ENCODE measurements at regions not wholly inside any gene's neighbourhood (a gene's known extent, or its start where the extent isn't known, plus 50 kb on each side); places are given as distances from the start of the nearest gene placed in this dataset.

DNA sequence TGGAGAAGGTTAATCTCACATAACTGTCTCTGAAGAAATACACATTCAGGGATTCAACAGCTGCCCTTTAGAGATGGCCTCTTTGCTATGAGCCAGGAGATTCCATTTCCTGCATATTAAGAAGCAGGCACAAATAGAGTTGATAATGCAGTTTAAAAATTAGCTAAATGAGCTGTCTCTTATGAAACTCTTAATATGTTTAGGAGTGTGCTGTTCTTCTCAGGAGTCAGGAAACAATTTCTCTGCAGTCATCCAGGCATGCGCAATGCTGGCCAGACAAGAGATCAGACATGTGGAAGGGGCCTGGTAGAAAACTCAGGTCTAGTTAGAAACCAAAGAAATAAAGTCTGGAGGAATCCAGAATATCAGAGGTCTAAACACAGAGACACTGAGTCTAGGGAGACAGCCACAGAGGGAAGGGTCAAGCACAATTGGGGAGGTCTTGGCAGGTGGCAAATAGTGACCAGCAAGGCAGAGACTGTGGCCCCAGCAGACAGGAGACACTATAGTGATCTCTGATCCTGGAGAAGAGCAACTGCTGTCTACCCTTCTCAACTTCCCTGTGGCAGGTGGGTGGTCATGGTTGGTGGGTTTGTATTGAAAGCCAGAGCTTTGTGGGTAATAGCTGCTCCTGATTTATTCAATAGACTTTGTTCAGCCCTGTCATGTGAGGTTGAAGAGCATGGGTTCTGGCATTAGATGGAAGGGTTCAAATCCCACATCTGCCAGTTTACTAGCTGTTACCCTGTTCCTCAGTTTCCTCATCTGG, 185.8 kb upstream of the RMST start:
- no peak for FAIRE-seq

DNA sequence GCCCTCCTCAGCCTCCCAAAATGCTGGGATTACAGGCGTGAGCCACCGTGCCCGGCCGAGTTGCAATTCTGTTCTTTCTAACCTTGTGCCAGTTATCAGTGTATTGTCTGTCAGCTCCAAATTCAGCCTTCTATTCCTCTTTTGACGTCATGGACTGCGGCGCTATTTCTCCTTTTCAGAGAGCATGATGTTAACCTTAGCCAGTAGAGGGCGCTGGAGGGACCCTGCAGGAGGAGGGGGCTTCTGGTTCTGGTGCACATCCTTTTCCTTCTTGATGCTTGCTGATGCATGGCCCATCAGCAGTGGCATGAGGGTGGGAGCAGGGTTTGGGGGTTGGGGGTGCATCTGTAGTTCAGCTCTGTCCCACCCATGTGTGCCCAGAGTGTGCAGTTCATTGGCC, 179.3 kb upstream of the RMST start:
- FAIRE-seq = no peak

DNA sequence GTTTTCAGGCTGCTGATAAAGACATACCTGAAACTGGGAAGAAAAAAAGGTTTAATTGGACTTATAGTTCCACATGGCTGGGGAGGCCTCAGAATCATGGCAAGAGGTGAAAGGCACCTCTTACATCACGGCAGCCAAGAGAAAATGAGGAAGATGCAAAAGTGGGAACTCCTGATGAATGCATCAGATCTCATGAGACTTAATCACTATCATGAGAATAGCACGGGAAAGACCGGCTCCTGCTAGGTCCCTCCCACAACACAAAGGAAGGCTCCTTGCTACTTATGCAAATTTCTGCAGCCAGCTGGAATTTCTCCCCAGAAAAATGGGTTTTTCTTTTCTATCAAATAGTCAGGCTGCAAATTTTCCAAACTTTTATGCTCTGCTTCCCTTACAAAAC, 174.1 kb upstream of the RMST start:
- FAIRE-seq = no peak

DNA sequence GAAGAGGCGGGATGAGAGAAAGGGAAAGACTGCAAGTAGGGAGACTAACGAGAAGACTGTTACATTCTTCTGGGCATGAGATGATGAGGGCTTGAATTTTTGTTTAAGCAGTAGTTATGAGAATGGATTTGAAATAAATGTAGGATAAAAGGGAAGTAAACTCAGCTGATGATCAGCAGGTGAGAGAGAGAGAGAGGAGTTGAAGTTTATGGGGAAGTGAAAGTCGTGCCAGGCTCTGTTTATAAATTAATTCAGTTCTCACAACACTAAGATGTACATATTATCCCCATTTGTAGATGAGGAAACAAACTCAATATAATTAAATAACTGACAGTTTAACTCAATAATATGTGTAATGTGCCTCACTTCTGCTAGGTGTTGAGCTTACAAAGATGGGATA, 170.0 kb upstream of the RMST start:
- FAIRE-seq = no peak

DNA sequence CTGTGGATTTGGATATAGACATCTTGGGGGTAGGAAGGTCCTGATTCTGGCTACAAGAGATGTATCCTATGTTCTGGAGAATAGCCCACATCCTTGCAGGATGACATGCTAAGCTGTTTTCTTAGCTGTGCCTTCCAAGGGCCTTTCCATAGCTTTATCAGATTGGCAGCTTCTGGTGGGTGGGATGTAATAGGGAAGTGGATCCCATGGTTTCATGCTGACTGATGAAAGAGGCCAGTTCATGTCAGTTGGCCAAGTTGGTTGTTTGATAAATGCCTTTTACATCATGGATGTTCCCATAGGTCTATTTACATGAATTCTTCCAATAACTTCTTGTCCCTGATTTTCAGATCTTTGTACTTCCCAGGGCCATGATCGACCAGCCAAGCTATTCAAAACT, 169.1 kb upstream of the RMST start:
- FAIRE-seq = no peak

GRCh38 chr12:97299847-97300246, 162.8 kb upstream of the RMST start:
- FAIRE-seq = no peak

DNA sequence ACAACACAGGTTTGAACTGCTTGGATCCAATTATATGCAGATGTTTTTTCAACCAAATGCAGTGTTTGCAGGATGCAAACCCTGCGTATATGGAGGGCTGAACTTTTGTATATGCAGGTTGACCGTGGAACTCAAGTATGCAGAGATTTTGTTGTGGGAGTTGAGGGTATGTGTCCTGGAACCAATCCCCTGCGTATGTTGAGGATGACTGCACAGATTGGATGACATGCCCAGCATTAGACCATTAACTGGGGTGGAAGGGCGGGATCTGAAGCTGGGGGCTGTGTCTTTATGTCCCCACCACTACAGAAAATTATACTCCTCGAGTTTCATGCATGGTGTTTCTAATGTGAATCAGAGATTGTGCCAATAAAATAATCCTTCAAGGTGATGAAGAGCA, 162.2 kb upstream of the RMST start:
- no peak for FAIRE-seq

DNA sequence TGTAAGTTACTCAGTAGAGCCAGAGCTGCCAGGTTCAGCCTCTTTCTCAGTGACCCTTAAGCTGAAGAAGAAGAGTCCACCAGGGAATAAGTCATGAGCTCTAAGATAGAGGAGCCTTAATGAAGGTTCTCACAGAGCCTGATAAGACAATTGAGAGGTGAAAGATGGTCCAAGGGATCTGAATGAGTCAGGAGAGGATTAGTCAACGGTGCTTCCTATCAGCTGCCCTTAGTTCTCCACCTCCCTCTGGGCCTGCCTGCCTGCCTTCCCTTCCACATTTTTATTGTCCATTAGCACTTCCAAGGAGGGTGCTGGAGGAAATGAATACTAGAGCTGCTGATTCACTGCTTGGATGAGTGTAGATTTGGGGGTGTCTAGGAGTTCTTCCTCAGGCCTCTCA, 161.7 kb upstream of the RMST start:
- FAIRE-seq = no peak

- no peak for FAIRE-seq
These were observed 161.0 kb upstream of the RMST start for GRCh38 chr12:97301576-97301975.

GRCh38 chr12:97305651-97306050, 157.0 kb upstream of the RMST start:
- no peak for FAIRE-seq

DNA sequence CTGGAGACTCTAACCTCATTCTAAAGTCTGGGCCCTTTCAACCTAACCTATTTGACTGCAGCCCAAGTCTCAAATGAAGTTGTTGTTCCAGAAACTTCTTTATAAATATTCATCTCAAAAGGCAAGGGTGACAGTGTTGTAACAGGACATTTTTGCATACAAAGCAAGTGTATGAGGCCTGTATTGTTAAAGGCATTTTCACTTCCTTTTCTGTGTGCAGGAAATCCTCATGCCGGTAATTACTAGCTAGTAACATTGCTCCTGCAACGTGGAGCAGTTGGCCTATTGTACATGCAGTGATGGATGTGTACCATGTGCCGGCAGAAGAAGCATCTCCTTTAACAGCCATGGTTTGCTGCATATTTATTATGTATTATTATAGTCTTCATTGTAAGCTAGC, 156.5 kb upstream of the RMST start:
- FAIRE-seq = no peak

GRCh38 chr12:97308576-97309198, 153.9 kb upstream of the RMST start:
- FAIRE-seq = peak; percentile 74

- FAIRE-seq = no peak
These were observed 152.7 kb upstream of the RMST start for GRCh38 chr12:97309921-97310320.

GRCh38 chr12:97312570-97313135, 150.0 kb upstream of the RMST start:
- FAIRE-seq = no peak

GRCh38 chr12:97313471-97314190, 149.0 kb upstream of the RMST start:
- no peak for FAIRE-seq

DNA sequence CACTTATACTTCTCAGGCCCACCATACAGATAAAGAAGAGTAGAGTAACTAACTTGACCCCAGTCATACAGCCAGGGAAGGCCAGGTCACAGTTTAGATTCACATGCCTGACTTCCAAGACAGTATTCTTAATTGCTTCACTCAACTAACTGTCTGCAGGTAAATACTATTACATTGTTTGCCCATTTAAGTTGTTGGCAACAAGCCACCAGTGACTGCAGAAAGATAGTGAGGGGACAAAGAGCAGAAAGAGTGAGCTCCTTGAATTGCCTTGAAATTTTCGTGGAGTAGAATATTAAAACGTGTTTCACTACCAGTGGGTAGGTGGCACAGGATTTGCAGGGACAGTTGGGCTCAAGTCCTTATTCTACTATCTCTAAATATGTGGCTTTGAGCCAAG, 146.3 kb upstream of the RMST start:
- no peak for FAIRE-seq

DNA sequence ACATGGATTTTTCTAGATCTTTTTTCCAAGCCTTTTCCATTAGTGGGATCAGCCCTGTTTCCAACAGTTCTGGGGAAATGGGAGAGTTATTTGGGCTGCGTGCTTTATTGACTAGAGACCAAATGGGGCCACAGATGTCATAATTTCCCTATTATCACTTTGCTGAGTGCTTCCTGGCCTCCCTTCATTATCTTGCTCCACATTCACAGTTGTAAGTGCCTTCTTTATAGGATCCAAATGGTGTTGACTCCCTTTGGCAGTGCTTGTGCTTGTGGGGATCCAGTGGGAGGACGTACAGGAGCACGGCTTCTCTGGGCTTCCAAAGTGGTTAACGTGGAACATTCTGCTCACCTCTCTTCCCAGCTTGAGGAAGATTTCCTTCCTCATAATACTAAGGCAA, 141.0 kb upstream of the RMST start:
- FAIRE-seq = no peak

DNA sequence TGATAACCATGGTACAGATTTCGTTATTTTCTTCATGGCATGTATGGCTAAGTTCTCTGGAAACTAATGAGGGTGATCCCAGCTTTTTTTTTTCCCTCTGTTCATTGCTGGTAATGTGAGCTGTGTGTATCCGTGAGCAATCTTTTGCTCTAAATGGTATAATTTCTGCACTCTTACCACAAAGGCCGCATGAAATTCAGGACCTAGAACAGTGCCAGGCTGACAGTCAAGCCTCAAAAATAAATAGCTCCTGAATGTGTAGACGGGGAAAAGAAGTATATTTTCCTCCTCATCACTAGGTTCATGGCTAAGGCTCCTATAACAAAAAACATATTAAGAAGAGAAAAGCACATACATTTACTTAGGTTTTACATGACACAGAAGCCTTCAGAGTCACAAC, 140.2 kb upstream of the RMST start:
- no peak for FAIRE-seq

DNA sequence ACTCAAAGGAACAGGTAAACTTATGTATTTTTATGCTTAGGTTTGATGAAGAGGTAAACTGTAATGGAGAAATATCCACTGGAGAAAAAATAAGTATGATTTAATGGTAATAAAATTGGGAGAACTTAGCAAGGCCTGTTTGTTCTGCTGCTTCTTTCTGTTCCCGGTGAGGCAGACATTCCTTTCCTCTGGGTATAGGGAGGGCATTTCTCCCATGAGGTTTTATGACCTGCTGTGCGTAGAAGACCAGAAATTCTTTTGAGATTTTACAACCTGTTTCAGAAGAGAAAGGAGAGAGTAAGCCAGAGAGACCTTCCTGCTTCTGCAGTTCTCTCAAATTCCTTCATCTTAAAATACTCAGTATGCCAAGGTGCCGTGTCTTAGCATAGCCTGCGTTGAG, 139.4 kb upstream of the RMST start:
- FAIRE-seq = no peak

- FAIRE-seq = no peak
These were observed 138.1 kb upstream of the RMST start for GRCh38 chr12:97324471-97324870.

- FAIRE-seq = no peak
These were observed 127.5 kb upstream of the RMST start for GRCh38 chr12:97335115-97335514.

GRCh38 chr12:97336900-97337751, 125.5 kb upstream of the RMST start:
- FAIRE-seq = no peak

GRCh38 chr12:97342130-97342529, 120.5 kb upstream of the RMST start:
- FAIRE-seq = no peak

Measured in A204.1 (cell line).